Adrenal gland (tissue), 9 donors: ENCODE measurements at regions not wholly inside any gene's neighbourhood (a gene's known extent, or its start where the extent isn't known, plus 50 kb on each side); places are given as distances from the start of the nearest gene placed in this dataset.

Experiments
- DNase-seq, 7 donors: peaks; one replicate each; pipeline ENCODE4 v3.0.0-alpha.2; 2019 to 2020
- H3K27ac ChIP-seq, 5 donors: fragments of 200-600 bp; sonication (generic) in 4 of 5; 1 replicate in 3 of 5; 2 replicates in 2 of 5; pipeline versions ENCODE4 v1.5.1 to v1.8.0; 2016 to 2020; ENCODE audit warnings: mild to moderate bottlenecking in 1 of 5
- H3K27me3 ChIP-seq: fragments of 200-600 bp; 2 replicates; pipeline ENCODE4 v1.8.0; 2021
- H3K36me3 ChIP-seq, 2 donors: fragments of 200-600 bp; replicated peaks in 1 of 2; 1 replicate in 1 of 2; 2 replicates in 1 of 2; pipeline versions ENCODE4 v1.5.1 to v1.8.0; 2018 to 2022
- H3K4me1 ChIP-seq, 2 donors: fragments of 200-600 bp; replicated peaks in 1 of 2; 1 replicate in 1 of 2; 2 replicates in 1 of 2; pipeline versions ENCODE4 v1.5.1 to v1.8.0; 2018 to 2021
- H3K4me3 ChIP-seq, 4 donors: fragments of 200-600 bp; sonication (generic) in 3 of 4; one replicate each; pipeline ENCODE4 v1.5.1; 2016 to 2018
- H3K9me3 ChIP-seq, 3 donors: fragments of 200-600 bp; sonication (generic) in 1 of 3; replicated peaks in 1 of 3; 1 replicate in 2 of 3; 2 replicates in 1 of 3; pipeline versions ENCODE4 v1.5.1 to v1.8.0; 2016 to 2021
- CTCF ChIP-seq, 6 experiments: fragments of 450-650 bp in 4 of 6; fragments of 200-600 bp in 2 of 6; sonication (generic) in 1 of 6; IDR thresholded peaks; 1 replicate in 5 of 6; 2 replicates in 1 of 6; pipeline versions ENCODE4 v1.5.1 to v1.8.0; 2016 to 2021; ENCODE audit warnings: antibody characterized with exemption in 6 of 6, mild to moderate bottlenecking in 2 of 6, moderate library complexity in 1 of 6
- POLR2A ChIP-seq, 2 donors: fragments of 450-650 bp; IDR thresholded peaks; one replicate each; pipeline ENCODE4 v1.6.1; 2017; ENCODE audit warnings: antibody characterized with exemption in 2 of 2, mild to moderate bottlenecking in 2 of 2, moderate library complexity in 1 of 2
- WGBS, 4 donors: extraction: QIAGEN DNeasy Blood & Tissue Kit in 2 of 4; methylation state at CpG; one replicate each; pipeline versions ENCODE4 v1.1.5 to v1.1.7; 2013 to 2017; 5-methylcytosine and 5-hydroxymethylcytosine counted together
- intact Hi-C, 2 donors: fragments of 100-400 bp; cut with DNase I; formaldehyde crosslinking; loops; one replicate each; pipeline versions ENCODE4 v1.14.1 to v1.15.0; 2022 to 2023
- donor health status: healthy with polysubstance abuse.
- donor health status: Bipolar disorder and iron deficiency.
- donor health status: DM: yes; HTN: yes; CAD: no.
- donor health status: DM: no; HTN: no; CAD: no.
- donor health status: DM: no; HTN: no; CAD: no.

- peak overlapping the region in 2 of 4 donors; percentile 73 to 82 for H3K4me3 ChIP-seq
- H3K4me1 ChIP-seq = peaks cover 16 to 22% of the 10 kb centered on the region in 2 donors
- WGBS, 4 donors = 1 to 5% (median 2%) methylated on average over 33 to 36 of the region's 36 CpGs
- DNase-seq = peak in 5 of 7 donors; percentile 21 to 40 (median 24)
- no peaks in the 10 kb centered on the region for H3K36me3 ChIP-seq
- H3K9me3 ChIP-seq = no peaks in the 10 kb centered on the region
- TF ChIP-seq POLR2A (IDR thresholded peaks at IDR 0.05) = no peak
- no peak for TF ChIP-seq CTCF (IDR thresholded peaks at IDR 0.05)
- intact Hi-C loops = no loop called here
- no peaks in the 10 kb centered on the region for H3K27me3 ChIP-seq
- H3K27ac ChIP-seq = peak overlapping the region in 3 of 5 donors; percentile 21 to 80 (median 41)
Measured at GRCh38 chr4:182143086-182143821, 99.9 kb upstream of the TENM3 start.

- TF ChIP-seq CTCF (IDR thresholded peaks at IDR 0.05) (no peak), POLR2A (IDR thresholded peaks at IDR 0.05) (peak in 1 of 2 donors; percentile 3)
- H3K27ac ChIP-seq = peak overlapping the region in 3 of 5 donors; percentile 41 to 80 (median 50)
- no peaks in the 10 kb centered on the region for H3K36me3 ChIP-seq
- peak overlapping the region; percentile 56 to 82 (median 71) for H3K4me3 ChIP-seq
- whole genome bisulfite sequencing, 4 donors = 0 to 1% (median 0%) methylated on average over 46 to 74 of the region's 79 CpGs
- peaks cover 16 to 22% of the 10 kb centered on the region in 2 donors for H3K4me1 ChIP-seq
- DNase-seq = peak; percentile 60 to 75 (median 68)
- no peaks in the 10 kb centered on the region for H3K27me3 ChIP-seq
- H3K9me3 ChIP-seq = no peaks in the 10 kb centered on the region
- intact Hi-C loops = no loop called here
Measured at GRCh38 chr4:182143822-182144625, 99.2 kb upstream of the TENM3 start.

GRCh38 chr4:182144626-182145333 lies 98.4 kb upstream of the TENM3 start:
- H3K36me3 ChIP-seq = no peaks in the 10 kb centered on the region
- WGBS, 4 donors = 1 to 5% (median 2%) methylated on average over 19 to 93 of the region's 93 CpGs

More at GRCh38 chr4:182144626-182145333, 98.4 kb upstream of the TENM3 start:
- H3K9me3 ChIP-seq = no peaks in the 10 kb centered on the region
- peak in 6 of 7 donors; percentile 15 to 40 (median 19) for DNase-seq
- TF ChIP-seq CTCF (IDR thresholded peaks at IDR 0.05) = no peak
- no peak for TF ChIP-seq POLR2A (IDR thresholded peaks at IDR 0.05)
- peak overlapping the region in 2 of 5 donors; percentile 50 to 80 for H3K27ac ChIP-seq
- no peaks in the 10 kb centered on the region for H3K27me3 ChIP-seq
- peak overlapping the region in 3 of 4 donors; percentile 9 to 82 (median 73) for H3K4me3 ChIP-seq
- peaks cover 16 to 22% of the 10 kb centered on the region in 2 donors for H3K4me1 ChIP-seq
- intact Hi-C loops = no loop called here
